ENCODE measurements at regions not wholly inside any gene's neighbourhood (a gene's known extent, or its start where the extent isn't known, plus 50 kb on each side); places are given as distances from the start of the nearest gene placed in this dataset.
"Not testable (repeated sequence)": the region's sequence is repeated elsewhere in the genome, so short reads cannot be mapped to it uniquely, and the experiment has no call there.

- no peaks in the 10 kb centered on the region for H3K27me3 ChIP-seq
- no peaks in the 10 kb centered on the region for H4K20me1 ChIP-seq
- no peak for TF ChIP-seq Cebpa-rat (IDR thresholded peaks at IDR 0.05)
Measured at GRCh38 chr1:157218671-157219070, 80.5 kb upstream of the ETV3 start.

GRCh38 chr1:157217486-157217885 lies 79.3 kb upstream of the ETV3 start:
- Histone ChIP-seq H4K20me1 (no peaks in the 10 kb centered on the region), H3K36me3 (no peaks in the 10 kb centered on the region), H3K4me1 (no peaks in the 10 kb centered on the region), H3K27me3 (no peaks in the 10 kb centered on the region), H3K4me2 (no peak overlapping the region), H3K9ac (no peak overlapping the region), H3K4me3 (no peak overlapping the region), H3K27ac (no peak overlapping the region), H3K9me3 (peaks cover 37% of the 10 kb centered on the region)
- no peak for TF ChIP-seq Cebpa-rat (IDR thresholded peaks at IDR 0.05)

More at GRCh38 chr1:157218671-157219070, 80.5 kb upstream of the ETV3 start:
- no peak overlapping the region for H3K4me2 ChIP-seq
- H3K4me3 ChIP-seq = no peak overlapping the region
- H3K27ac ChIP-seq = no peak overlapping the region
- no peaks in the 10 kb centered on the region for H3K36me3 ChIP-seq
- no peak overlapping the region for H3K9ac ChIP-seq
- H3K4me1 ChIP-seq = no peaks in the 10 kb centered on the region
- H3K9me3 ChIP-seq = peaks cover 26% of the 10 kb centered on the region

GRCh38 chr1:157213836-157214235 lies 75.6 kb upstream of the ETV3 start:
- Histone ChIP-seq H4K20me1 (no peaks in the 10 kb centered on the region), H3K4me2 (no peak overlapping the region), H3K4me3 (no peak overlapping the region), H3K9ac (no peak overlapping the region), H3K4me1 (no peaks in the 10 kb centered on the region), H3K36me3 (no peaks in the 10 kb centered on the region), H3K27ac (no peak overlapping the region), H3K9me3 (peaks cover 47% of the 10 kb centered on the region), H3K27me3 (no peaks in the 10 kb centered on the region)
- TF ChIP-seq Cebpa-rat (IDR thresholded peaks at IDR 0.05) = no peak

GRCh38 chr1:157209514-157209913 lies 71.3 kb upstream of the ETV3 start:
- H3K4me3 ChIP-seq = no peak overlapping the region
- no peaks in the 10 kb centered on the region for H3K4me1 ChIP-seq
- no peak overlapping the region for H3K4me2 ChIP-seq
- no peak overlapping the region for H3K9ac ChIP-seq
- H3K27me3 ChIP-seq = no peaks in the 10 kb centered on the region
- H3K27ac ChIP-seq = no peak overlapping the region
- H4K20me1 ChIP-seq = no peaks in the 10 kb centered on the region
- no peak for TF ChIP-seq Cebpa-rat (IDR thresholded peaks at IDR 0.05)
- peaks cover 30% of the 10 kb centered on the region for H3K9me3 ChIP-seq
- H3K36me3 ChIP-seq = no peaks in the 10 kb centered on the region

GRCh38 chr1:157205982-157206381 lies 67.8 kb upstream of the ETV3 start:
- H3K9me3 ChIP-seq, H3K27ac ChIP-seq, H3K4me1 ChIP-seq, H3K27me3 ChIP-seq, H3K4me2 ChIP-seq, H4K20me1 ChIP-seq, H3K36me3 ChIP-seq, H3K9ac ChIP-seq, H3K4me3 ChIP-seq: not testable (repeated sequence)

- Histone ChIP-seq H3K27ac (no peak overlapping the region), H3K4me2 (no peak overlapping the region), H3K27me3 (no peaks in the 10 kb centered on the region), H4K20me1 (no peaks in the 10 kb centered on the region), H3K9ac (no peak overlapping the region), H3K4me1 (no peaks in the 10 kb centered on the region), H3K36me3 (no peaks in the 10 kb centered on the region), H3K4me3 (no peak overlapping the region), H3K9me3 (no peaks in the 10 kb centered on the region)
- no peak for TF ChIP-seq Cebpa-rat (IDR thresholded peaks at IDR 0.05)
Measured at GRCh38 chr1:157203166-157203565, 65.0 kb upstream of the ETV3 start.

- H3K4me2 ChIP-seq = no peak overlapping the region
- no peaks in the 10 kb centered on the region for H3K36me3 ChIP-seq
- no peak overlapping the region for H3K27ac ChIP-seq
- no peak overlapping the region for H3K9ac ChIP-seq
- H3K4me3 ChIP-seq = no peak overlapping the region
- no peaks in the 10 kb centered on the region for H3K27me3 ChIP-seq
- no peaks in the 10 kb centered on the region for H3K9me3 ChIP-seq
- TF ChIP-seq Cebpa-rat (IDR thresholded peaks at IDR 0.05) = no peak
- no peaks in the 10 kb centered on the region for H3K4me1 ChIP-seq
- H4K20me1 ChIP-seq = no peaks in the 10 kb centered on the region
Measured at GRCh38 chr1:157202331-157202730, 64.1 kb upstream of the ETV3 start.

GRCh38 chr1:157201767-157202166 lies 63.6 kb upstream of the ETV3 start:
- H3K4me1 ChIP-seq = no peaks in the 10 kb centered on the region
- H3K9ac ChIP-seq = no peak overlapping the region
- H3K4me2 ChIP-seq = no peak overlapping the region
- H3K27ac ChIP-seq = no peak overlapping the region
- H3K36me3 ChIP-seq = no peaks in the 10 kb centered on the region
- H3K27me3 ChIP-seq = no peaks in the 10 kb centered on the region
- no peaks in the 10 kb centered on the region for H3K9me3 ChIP-seq
- TF ChIP-seq Cebpa-rat (IDR thresholded peaks at IDR 0.05) = no peak
- no peak overlapping the region for H3K4me3 ChIP-seq
- no peaks in the 10 kb centered on the region for H4K20me1 ChIP-seq

- no peak overlapping the region for H3K4me2 ChIP-seq
Measured at GRCh38 chr1:157200451-157200850, 62.3 kb upstream of the ETV3 start.

GRCh38 chr1:157199421-157199755 lies 61.2 kb upstream of the ETV3 start:
- no peaks in the 10 kb centered on the region for H3K4me1 ChIP-seq
- H3K4me3 ChIP-seq = no peak overlapping the region

More at GRCh38 chr1:157200451-157200850, 62.3 kb upstream of the ETV3 start:
- no peak overlapping the region for H3K27ac ChIP-seq
- no peak for TF ChIP-seq Cebpa-rat (IDR thresholded peaks at IDR 0.05)
- H3K4me1 ChIP-seq = no peaks in the 10 kb centered on the region
- H3K27me3 ChIP-seq = no peaks in the 10 kb centered on the region
- no peak overlapping the region for H3K4me3 ChIP-seq
- no peaks in the 10 kb centered on the region for H4K20me1 ChIP-seq
- no peaks in the 10 kb centered on the region for H3K9me3 ChIP-seq
- H3K9ac ChIP-seq = no peak overlapping the region
- H3K36me3 ChIP-seq = no peaks in the 10 kb centered on the region

GRCh38 chr1:157198619-157199420 lies 60.6 kb upstream of the ETV3 start:
- Histone ChIP-seq H3K9ac (no peak overlapping the region), H3K27ac (no peak overlapping the region), H3K9me3 (no peaks in the 10 kb centered on the region), H3K27me3 (no peaks in the 10 kb centered on the region), H3K36me3 (no peaks in the 10 kb centered on the region), H3K4me1 (no peaks in the 10 kb centered on the region), H3K4me2 (no peak overlapping the region), H4K20me1 (no peaks in the 10 kb centered on the region), H3K4me3 (no peak overlapping the region)
- TF ChIP-seq Cebpa-rat (IDR thresholded peaks at IDR 0.05) = no peak

More at GRCh38 chr1:157199421-157199755, 61.2 kb upstream of the ETV3 start:
- no peak overlapping the region for H3K27ac ChIP-seq
- no peaks in the 10 kb centered on the region for H3K36me3 ChIP-seq
- TF ChIP-seq Cebpa-rat (IDR thresholded peaks at IDR 0.05) = no peak
- no peaks in the 10 kb centered on the region for H3K9me3 ChIP-seq
- H4K20me1 ChIP-seq = no peaks in the 10 kb centered on the region
- no peak overlapping the region for H3K4me2 ChIP-seq
- no peak overlapping the region for H3K9ac ChIP-seq
- H3K27me3 ChIP-seq = no peaks in the 10 kb centered on the region

All from BLaER1 (cell line).